ENCODE measurements at regions not wholly inside any gene's neighbourhood (a gene's known extent, or its start where the extent isn't known, plus 50 kb on each side); places are given as distances from the start of the nearest gene placed in this dataset.

DNA sequence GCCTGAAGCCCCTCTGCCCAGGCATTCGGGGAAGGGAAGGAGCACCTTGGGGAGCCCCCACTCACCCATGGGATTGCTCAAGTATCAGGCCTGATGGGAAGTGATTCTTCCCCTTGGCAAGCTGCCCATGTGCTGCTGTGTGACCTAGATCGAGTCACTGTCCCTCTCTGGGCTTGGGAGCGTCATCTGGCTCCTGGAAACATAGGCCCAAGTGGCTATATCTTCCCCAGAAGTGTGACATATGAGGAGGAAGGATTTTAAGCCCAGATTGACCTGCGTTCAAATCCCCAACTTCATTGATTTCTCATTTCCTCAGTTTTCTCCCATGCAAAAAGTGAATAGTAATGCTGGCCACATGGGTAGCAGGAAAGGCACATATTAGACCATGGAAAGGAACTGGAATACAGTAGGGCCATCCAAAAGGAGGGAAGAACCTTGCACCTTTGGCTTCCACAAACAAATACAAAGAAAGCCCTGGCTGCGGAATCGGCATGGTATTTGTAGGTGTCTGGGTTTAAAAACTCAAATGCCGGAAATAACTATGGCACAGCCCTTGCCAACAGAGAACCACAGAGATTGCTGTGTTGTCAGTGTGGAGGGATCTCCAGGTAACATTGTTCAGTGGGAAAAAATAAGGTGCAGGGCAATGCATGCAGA, 169.5 kb upstream of the ZMIZ1 start:
- Histone ChIP-seq H3K27me3 (no peaks in the 10 kb centered on the region), H3K9me3 (no peaks in the 10 kb centered on the region), H3K27ac (peak overlapping the region in 1 of 2 donors; percentile 41), H3K36me3 (no peaks in the 10 kb centered on the region), H3K4me1 (ENCODE audit: insufficient read depth) (peaks cover 2% of the 10 kb centered on the region), H3K4me3 (no peak overlapping the region)
- DNase-seq, result no peak
- intact Hi-C loops (cut with DNase I), result no loop called here
- WGBS, 3 donors, result 93% methylated on average over 7 of the region's 7 CpGs
- TF ChIP-seq POLR2A (IDR thresholded peaks at IDR 0.05) (no peak), EP300 (IDR thresholded peaks at IDR 0.05) (no peak)
- TF ChIP-seq, protein P1, sequence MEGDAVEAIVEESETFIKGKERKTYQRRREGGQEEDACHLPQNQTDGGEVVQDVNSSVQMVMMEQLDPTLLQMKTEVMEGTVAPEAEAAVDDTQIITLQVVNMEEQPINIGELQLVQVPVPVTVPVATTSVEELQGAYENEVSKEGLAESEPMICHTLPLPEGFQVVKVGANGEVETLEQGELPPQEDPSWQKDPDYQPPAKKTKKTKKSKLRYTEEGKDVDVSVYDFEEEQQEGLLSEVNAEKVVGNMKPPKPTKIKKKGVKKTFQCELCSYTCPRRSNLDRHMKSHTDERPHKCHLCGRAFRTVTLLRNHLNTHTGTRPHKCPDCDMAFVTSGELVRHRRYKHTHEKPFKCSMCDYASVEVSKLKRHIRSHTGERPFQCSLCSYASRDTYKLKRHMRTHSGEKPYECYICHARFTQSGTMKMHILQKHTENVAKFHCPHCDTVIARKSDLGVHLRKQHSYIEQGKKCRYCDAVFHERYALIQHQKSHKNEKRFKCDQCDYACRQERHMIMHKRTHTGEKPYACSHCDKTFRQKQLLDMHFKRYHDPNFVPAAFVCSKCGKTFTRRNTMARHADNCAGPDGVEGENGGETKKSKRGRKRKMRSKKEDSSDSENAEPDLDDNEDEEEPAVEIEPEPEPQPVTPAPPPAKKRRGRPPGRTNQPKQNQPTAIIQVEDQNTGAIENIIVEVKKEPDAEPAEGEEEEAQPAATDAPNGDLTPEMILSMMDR (IDR thresholded peaks at IDR 0.05), result no peak

DNA sequence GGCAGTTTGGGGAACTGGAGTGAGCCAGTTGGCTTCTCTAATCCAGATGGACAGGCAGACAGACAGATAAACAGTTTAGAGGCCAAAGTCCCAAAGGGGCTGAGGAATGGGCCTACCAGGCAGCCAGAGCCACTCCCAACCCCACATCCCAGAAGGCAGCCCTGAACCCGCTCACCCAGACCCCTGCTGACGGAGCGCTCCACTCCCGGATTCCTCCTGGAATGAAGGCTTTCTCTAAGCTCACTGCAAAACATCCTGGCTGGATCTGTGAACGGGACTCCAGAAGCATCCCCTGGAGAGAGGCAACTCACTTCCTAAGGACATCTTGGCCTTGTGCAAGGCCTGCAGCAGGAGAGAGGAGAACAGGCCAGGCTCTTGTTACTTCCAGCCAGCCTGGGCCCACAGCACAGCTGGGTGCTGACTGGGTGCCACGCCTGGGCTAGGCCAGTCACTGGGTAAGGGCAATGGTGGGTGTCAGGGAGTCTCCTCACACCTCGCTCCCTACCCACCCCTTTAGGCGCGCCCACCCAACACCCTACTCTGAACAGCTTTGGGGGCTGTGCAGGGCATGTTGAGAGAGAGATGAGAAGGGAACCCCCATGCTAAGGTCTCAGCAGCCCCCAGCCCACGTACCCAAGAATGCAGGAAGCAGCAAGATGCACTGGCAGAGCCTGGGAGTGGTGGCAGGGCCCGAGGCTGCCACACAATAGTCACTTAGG, 168.6 kb upstream of the ZMIZ1 start:
- intact Hi-C loops (cut with DNase I), result no loop called here
- H3K4me3 ChIP-seq, result no peak overlapping the region
- H3K4me1 ChIP-seq (ENCODE audit: insufficient read depth), result peaks cover 2% of the 10 kb centered on the region
- H3K27me3 ChIP-seq, result no peaks in the 10 kb centered on the region
- H3K36me3 ChIP-seq, result no peaks in the 10 kb centered on the region
- TF ChIP-seq, protein P1 (IDR thresholded peaks at IDR 0.05), result no peak
- TF ChIP-seq POLR2A (IDR thresholded peaks at IDR 0.05) (no peak), EP300 (IDR thresholded peaks at IDR 0.05) (no peak)
- no peaks in the 10 kb centered on the region for H3K9me3 ChIP-seq
- DNase-seq, result peak; percentile 36 to 70 (median 59)
- 57 to 59% (median 58%) methylated on average over 11 of the region's 11 CpGs for WGBS, 3 donors
- peak overlapping the region in 1 of 2 donors; percentile 41 for H3K27ac ChIP-seq

- 95 to 98% (median 97%) methylated on average over 5 of the region's 5 CpGs for WGBS, 3 donors
- H3K4me1 ChIP-seq (ENCODE audit: insufficient read depth), result peaks cover 2% of the 10 kb centered on the region
- H3K4me3 ChIP-seq, result no peak overlapping the region
- no peaks in the 10 kb centered on the region for H3K9me3 ChIP-seq
- DNase-seq, result no peak
- no peaks in the 10 kb centered on the region for H3K27me3 ChIP-seq
- TF ChIP-seq, protein P1 (IDR thresholded peaks at IDR 0.05), result no peak
- TF ChIP-seq EP300 (IDR thresholded peaks at IDR 0.05), result no peak
- H3K27ac ChIP-seq, result peak overlapping the region in 1 of 2 donors; percentile 41
- no peaks in the 10 kb centered on the region for H3K36me3 ChIP-seq
- intact Hi-C loops (cut with DNase I), result no loop called here
Observed at GRCh38 chr10:78900715-78901430, 167.9 kb upstream of the ZMIZ1 start.

- intact Hi-C loops (cut with DNase I), result no loop called here
- no peak overlapping the region for H3K27ac ChIP-seq
- peaks cover 2% of the 10 kb centered on the region for H3K4me1 ChIP-seq (ENCODE audit: insufficient read depth)
- TF ChIP-seq EP300 (IDR thresholded peaks at IDR 0.05) (no peak), POLR2A (IDR thresholded peaks at IDR 0.05) (no peak)
- TF ChIP-seq, protein P1 (IDR thresholded peaks at IDR 0.05), result no peak
- WGBS, 3 donors, result 95 to 100% (median 98%) methylated on average over 1 of the region's 1 CpG
- no peaks in the 10 kb centered on the region for H3K27me3 ChIP-seq
- no peak overlapping the region for H3K4me3 ChIP-seq
- H3K36me3 ChIP-seq, result no peaks in the 10 kb centered on the region
- H3K9me3 ChIP-seq, result no peaks in the 10 kb centered on the region
- DNase-seq, result no peak
Observed at GRCh38 chr10:78901694-78902093, 167.1 kb upstream of the ZMIZ1 start.
